ENCODE measurements at regions not wholly inside any gene's neighbourhood (a gene's known extent, or its start where the extent isn't known, plus 50 kb on each side); places are given as distances from the start of the nearest gene placed in this dataset.

DNA sequence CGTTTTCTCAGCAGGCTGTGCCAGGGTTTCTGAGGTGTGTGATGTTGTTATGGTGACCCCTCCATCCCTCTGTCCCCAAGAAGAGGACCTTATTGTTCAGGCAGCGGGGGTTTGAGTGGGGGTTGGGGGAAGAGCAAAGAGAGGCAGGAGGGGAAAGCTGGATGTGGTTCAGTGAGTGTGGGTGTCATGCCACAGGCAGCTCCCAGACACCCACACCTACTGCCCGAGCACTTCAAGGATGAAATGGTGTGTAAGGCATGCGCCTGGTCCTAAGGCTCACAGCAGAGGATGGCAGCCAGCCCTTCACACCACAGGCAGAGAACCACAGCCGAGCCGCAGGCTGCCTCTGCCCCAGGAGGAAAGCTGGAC is 49.9 kb upstream of the STUM start:
- intact Hi-C loops (cut with micrococcal nuclease): no loop called here
- H3F3A ChIP-seq (ENCODE audit: low read length, unreplicated experiment): no peaks in the 10 kb centered on the region
- DNase-seq (no peak), ATAC-seq (no peak)
- no TSS peak for BruUV-seq (replicated peaks)
- H3K27me3 ChIP-seq (ENCODE audit: low read length): peaks cover 9% of the 10 kb centered on the region; the same call in 1 of the 2 replicates
- no peak overlapping the region for H3K9ac ChIP-seq (ENCODE audit: low read length)
- H3K4me2 ChIP-seq (ENCODE audit: low read length): no peak overlapping the region
- no peak overlapping the region for H3K4me3 ChIP-seq (ENCODE audit: low read length)
- CTCF ChIA-PET: interaction anchor here (0.6 kb wide), 1 partner anchor 1500 kb away, joined by 3 read pairs; no protein-coding TSS in a partner anchor
- H3K79me2 ChIP-seq (ENCODE audit: low read length): no peaks in the 10 kb centered on the region
- no peak overlapping the region for H2AFZ ChIP-seq (ENCODE audit: low read length)
- no peak overlapping the region for H3K27ac ChIP-seq (ENCODE audit: low read length)
- POLR2A ChIA-PET (ENCODE audit: unreplicated experiment): no interaction called here
- H3K9me3 ChIP-seq (ENCODE audit: low read length): no peaks in the 10 kb centered on the region
- H3K9me2 ChIP-seq (replicated peaks; ENCODE audit: low read length): no peaks in the 10 kb centered on the region
- no peaks in the 10 kb centered on the region for H3K36me3 ChIP-seq (ENCODE audit: low read depth, low read length)
- H3K4me1 ChIP-seq (ENCODE audit: insufficient read depth, low read length): peaks cover 7% of the 10 kb centered on the region; the same call in 1 of the 2 replicates
- TF ChIP-seq EZH2phosphoT487 (IDR thresholded peaks at IDR 0.05; ENCODE audit: borderline replicate concordance, low read length) (no peak), EZH2 (IDR thresholded peaks at IDR 0.05; ENCODE audit: low read length, unreplicated experiment) (no peak)
- TF ChIP-seq, protein P1, sequence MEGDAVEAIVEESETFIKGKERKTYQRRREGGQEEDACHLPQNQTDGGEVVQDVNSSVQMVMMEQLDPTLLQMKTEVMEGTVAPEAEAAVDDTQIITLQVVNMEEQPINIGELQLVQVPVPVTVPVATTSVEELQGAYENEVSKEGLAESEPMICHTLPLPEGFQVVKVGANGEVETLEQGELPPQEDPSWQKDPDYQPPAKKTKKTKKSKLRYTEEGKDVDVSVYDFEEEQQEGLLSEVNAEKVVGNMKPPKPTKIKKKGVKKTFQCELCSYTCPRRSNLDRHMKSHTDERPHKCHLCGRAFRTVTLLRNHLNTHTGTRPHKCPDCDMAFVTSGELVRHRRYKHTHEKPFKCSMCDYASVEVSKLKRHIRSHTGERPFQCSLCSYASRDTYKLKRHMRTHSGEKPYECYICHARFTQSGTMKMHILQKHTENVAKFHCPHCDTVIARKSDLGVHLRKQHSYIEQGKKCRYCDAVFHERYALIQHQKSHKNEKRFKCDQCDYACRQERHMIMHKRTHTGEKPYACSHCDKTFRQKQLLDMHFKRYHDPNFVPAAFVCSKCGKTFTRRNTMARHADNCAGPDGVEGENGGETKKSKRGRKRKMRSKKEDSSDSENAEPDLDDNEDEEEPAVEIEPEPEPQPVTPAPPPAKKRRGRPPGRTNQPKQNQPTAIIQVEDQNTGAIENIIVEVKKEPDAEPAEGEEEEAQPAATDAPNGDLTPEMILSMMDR (conservative IDR thresholded peaks at IDR 0.05; ENCODE audit: low read depth, low read length): no peak
- H4K20me1 ChIP-seq (ENCODE audit: low read length): no peaks in the 10 kb centered on the region

All from PC-3 (cell line).